GM21786 (cell line): ENCODE measurements at regions not wholly inside any gene's neighbourhood (a gene's known extent, or its start where the extent isn't known, plus 50 kb on each side); places are given as distances from the start of the nearest gene placed in this dataset.
"Not testable (repeated sequence)": the region's sequence is repeated elsewhere in the genome, so short reads cannot be mapped to it uniquely, and the experiment has no call there.

ENCODE experiments used
- ATAC-seq: cut with Tn5 transposase; IDR thresholded peaks from one replicate; pipeline ENCODE4 v1.9.1; 2021; ENCODE audit not compliant: unreplicated experiment

- no peak for ATAC-seq
Observed at GRCh38 chr15:69876064-69876940, 221.4 kb downstream of the TLE3 start.

DNA sequence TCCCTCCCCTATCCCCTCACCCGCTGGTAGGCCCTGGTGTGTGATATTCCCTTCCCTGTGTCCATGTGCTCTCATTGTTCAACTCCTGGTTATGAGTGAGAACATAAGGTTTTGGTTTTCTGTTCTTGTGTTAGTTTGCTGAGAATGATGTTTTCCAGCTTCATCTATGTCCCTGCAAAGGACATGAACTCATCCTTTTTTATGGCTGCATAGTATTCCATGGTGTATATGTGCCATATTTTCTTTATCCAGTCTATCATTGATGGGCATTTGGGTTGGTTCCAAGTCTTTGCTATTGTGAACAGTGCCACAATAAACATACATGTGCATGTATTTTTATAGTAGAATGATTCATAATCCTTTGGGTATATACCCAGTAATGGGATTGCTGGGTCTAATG lies 217.8 kb downstream of the TLE3 start:
- not testable (repeated sequence) for ATAC-seq

DNA sequence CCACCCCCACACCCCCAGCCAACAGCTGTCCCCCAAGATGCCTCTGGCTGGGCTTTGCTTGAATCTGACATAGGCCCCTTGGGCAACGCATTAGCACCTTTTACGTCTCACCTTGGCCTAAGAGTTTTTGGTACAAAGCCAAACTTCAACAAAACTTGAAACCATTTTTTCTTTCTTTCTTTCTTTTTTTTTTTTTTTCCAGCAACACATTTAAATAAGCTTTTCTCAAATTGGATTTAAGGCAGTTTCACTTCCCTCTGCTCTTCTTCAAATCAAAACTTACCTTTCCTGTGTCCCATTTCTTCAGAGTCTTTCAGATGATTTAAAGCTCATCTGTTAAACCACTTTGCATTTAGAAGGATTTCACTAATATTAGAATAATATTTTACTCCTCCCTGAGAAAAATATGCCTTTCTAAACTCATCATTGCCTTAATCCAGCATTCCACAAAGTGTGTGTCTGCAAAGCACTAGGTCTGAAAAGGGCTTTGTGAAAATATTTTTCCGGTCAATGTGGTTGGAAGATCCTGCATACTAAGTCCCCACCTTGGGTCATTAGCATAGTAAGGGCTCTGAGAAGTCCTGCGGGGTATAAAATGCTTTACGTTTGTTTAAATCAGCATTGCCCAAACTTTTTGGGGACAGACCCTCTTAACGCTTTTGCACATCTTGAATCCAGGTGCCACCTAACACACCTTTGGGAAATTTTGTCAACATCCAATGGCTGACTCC lies 217.0 kb downstream of the TLE3 start:
- no peak for ATAC-seq

GRCh38 chr15:69881302-69881670 lies 216.4 kb downstream of the TLE3 start:
- peak; percentile 23 for ATAC-seq

GRCh38 chr15:69881766-69882165 lies 216.0 kb downstream of the TLE3 start:
- ATAC-seq, result peak; percentile 91

DNA sequence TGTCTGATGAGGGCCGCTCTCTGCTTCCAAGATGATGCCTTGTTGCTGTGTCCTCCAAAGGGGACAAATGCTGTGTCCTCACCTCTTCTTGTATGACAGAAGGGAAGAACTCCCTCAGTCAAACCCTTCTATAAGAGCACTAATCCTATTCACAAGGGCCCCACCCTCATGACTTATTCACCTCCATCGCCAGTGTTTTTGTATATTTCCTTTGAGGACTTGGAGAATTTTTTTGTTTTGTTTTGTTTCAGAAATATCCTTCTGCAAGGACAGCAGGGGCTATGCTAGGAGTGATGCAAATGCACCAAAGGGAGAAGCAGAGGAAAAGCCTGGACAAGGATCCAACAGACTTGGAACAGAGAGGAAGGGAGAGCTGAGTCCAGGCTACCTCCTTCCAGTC lies 214.4 kb downstream of the TLE3 start:
- ATAC-seq, result no peak

GRCh38 chr15:69885173-69885955 lies 212.4 kb downstream of the TLE3 start:
- ATAC-seq, result no peak

GRCh38 chr15:69887009-69887408 lies 210.7 kb downstream of the TLE3 start:
- no peak for ATAC-seq

DNA sequence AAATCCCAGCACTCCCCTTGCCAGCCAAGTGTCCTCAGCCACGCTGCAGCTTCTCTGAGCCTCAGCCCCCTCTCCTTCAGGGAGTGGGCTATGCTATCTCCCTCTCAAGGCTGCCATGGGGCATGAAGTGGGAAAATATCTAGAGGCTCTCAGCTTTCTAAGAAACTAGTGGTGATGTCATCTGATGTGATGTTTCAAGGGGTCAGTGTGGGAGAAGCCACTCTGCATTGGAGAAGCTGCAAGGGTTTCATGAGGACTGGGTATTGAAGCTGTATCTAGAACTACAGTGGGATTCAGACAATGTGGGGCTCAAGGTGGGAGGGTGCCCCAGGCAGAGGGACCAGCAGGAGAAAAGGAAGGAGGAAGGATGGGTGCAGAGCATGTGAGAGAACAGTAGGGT lies 210.2 kb downstream of the TLE3 start:
- ATAC-seq, result no peak

- ATAC-seq, result no peak
Observed at GRCh38 chr15:69888406-69888805, 209.3 kb downstream of the TLE3 start.

DNA sequence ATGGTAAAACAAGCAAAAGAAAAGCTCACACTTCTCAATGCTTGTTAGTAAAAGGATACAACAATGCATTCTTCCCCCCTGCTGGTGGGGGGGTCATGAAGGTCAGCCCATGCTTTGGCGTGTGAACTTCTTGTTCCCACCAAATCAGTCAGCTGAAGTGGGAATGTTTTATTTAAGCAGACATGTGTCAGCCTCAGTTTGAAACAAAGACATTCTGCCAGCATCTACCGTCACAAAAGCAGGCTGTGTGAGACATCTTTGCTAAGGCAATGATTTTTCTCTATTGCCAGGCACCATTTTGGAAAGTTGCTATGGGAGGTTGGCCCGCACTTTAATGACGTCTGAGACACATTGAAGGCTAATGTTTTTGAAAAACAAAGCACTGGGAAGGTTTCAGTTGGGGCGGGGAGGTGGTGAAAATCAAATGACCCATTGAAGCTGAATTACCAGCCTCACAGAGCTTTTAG lies 206.6 kb downstream of the TLE3 start:
- no peak for ATAC-seq

DNA sequence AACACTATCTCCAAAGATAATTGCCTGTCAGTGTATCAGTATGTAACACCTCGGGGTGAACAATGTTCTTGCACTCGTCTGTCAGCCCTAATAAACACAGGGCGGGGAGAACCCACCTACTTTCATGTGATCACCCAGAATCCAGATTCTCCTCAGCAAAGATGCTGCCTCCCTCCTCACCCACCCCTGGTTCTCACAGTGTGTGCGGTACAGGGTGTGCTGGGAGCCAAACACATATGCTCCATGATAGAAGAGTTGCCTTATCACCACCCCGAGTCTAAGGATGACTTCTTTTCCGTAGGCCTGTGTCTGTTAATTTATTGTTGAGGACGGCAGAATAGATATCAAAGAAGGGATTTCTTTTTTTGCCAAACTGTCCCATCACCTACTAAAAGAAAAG lies 206.1 kb downstream of the TLE3 start:
- no peak for ATAC-seq

- ATAC-seq, result no peak
Observed at GRCh38 chr15:69892351-69892750, 205.4 kb downstream of the TLE3 start.

DNA sequence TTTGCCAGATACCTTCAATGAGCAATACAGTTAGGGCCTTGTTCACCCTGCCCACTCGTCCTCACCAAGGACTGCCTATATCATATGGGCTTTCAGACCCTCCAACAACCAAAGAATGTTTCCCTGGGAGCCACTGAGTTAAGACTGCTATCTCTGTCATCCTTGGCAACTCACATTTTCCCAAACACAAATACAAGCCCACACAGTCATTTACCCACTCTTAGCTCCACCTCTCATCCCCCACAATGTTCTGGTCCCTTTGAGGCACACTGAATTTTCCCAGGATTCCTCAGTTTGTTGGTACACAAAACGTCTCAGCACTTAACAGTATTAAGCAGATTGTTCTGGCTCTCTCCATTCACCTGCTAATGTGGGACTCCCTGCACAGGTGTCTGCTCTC lies 204.6 kb downstream of the TLE3 start:
- no peak for ATAC-seq

DNA sequence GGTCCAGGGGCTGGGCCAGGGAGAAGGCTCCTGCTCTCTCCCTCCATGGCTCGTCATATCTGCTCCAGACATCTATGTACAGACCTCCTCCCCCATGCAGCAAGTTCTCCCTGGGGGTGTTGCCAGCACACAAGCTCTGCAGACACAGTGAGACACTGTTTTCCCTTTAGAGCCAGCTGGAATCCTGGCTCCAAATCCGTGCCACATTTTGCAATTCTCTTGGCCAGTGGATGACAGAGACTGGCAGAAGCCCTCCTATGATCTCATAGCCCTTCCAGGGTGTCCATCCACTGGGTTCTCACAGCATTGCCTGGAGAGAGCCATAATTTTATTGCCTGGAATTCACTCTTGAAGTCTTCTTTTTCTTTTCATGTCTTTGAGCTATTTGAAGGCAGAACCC lies 203.9 kb downstream of the TLE3 start:
- no peak for ATAC-seq

GRCh38 chr15:69895202-69895601 lies 202.5 kb downstream of the TLE3 start:
- ATAC-seq, result no peak

DNA sequence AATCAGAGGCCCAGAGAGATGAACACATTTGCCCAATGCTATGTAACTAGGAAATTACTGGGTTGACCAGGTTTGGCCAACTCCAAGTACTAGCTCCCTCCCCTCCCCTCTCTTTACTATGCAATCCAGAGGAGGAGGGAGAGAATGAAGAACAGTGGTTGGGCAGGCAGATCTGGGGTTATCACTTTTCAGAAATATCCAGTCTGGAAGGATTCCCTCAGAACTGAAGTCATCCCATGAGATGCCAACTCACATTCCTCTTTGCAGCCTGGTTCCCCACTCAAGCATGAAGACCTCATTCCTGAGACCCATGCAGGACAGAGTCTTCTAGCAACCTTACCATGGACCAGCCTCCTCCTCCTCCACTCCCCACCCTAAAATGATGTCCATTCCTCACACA lies 201.1 kb downstream of the TLE3 start:
- ATAC-seq, result no peak

DNA sequence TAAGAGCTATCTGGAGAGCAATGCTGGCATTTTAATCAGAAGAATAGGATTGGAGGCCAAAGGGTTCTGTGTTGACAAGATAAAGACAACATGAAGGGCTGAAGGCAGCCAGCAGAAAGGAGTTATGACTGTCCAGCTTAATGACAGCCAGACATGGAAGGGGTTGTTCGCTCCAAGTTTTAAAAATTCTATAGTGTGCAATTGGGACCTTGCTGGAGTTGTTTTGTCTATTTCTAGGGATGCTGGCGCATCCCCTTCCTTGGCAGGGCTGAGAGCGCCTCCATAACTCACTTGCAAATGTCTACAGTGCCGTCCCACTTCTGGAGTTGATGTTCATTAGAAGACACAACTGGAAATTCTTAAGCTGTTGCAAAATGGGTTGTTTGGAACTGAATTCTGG lies 200.7 kb downstream of the TLE3 start:
- no peak for ATAC-seq

DNA sequence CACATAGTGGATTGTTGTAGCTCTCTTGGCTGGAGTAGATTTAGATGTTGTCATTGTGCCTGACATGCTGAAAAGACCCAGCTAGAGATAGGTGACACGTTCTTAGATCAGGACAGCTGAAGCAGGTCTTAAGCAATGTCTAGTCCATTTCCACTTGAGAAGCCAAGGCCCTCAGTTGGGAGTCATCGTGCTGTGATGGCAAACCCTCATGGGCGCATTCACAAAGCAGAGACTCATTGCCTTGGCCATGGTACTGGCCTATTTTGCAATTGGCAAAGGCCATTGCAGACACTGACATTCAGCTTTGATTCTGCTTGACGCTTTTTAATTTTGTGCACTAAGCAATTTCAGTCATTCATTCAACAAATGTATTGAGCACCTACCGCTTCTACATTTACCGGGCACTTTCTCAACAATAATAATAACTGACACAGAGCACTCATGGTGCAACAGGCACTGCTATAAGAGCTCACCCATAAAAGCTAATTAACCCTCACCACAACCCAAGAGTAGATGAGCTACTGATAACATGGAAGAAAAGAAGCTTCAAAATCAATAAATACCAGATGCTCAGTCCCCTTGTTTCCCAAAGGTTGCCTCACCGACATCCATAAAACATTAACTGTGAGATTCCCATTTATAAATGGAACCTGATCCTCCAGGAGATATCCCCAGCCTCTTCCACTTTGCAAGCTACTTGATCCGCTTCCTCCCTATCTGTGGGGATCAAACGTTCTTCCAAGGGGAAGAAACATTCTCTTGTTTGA lies 200.1 kb downstream of the TLE3 start:
- ATAC-seq, result no peak

- no peak for ATAC-seq
Observed at GRCh38 chr15:69898243-69898642, 199.5 kb downstream of the TLE3 start.
